ENCODE measurements at regions not wholly inside any gene's neighbourhood (a gene's known extent, or its start where the extent isn't known, plus 50 kb on each side); places are given as distances from the start of the nearest gene placed in this dataset.

DNA sequence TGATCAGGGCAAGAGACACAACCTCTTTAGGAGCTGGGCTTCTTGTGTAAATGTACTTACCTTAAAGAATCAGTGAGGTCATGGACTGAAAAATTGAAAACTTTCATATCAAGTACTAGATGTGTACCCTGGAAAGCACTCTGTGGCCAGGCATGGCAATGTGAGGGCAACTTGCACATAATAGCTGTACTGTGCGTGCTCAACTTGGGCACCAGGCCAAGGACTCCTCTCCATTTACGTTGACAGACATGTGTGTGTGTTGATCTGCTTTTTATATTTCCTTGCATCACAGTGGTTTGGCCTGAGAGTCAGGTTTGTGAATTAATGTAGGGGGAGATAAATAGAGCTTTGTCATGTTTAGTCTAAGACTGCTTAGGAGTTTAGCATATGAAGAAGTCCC lies 669.5 kb upstream of the REG3G start:
- Histone ChIP-seq H4K8ac (ENCODE audit: low read depth, low read length) (no peak overlapping the region), H3K14ac (ENCODE audit: low read length) (no peak overlapping the region), H2BK120ac (ENCODE audit: insufficient read depth, low read length, poor library complexity) (no peak overlapping the region), H3K27me3 (ENCODE audit: insufficient read depth, low read length) (no peaks in the 10 kb centered on the region), H3K4me2 (ENCODE audit: low read length) (no peak overlapping the region), H3K23ac (ENCODE audit: low read length) (no peak overlapping the region), H3K79me1 (ENCODE audit: low read length) (no peaks in the 10 kb centered on the region), H3K9ac (ENCODE audit: low read length) (no peak overlapping the region), H2BK5ac (ENCODE audit: low read depth, low read length, poor library complexity) (no peak overlapping the region), H3K79me2 (ENCODE audit: control insufficient read depth, insufficient read depth, low read length, poor library complexity) (no peaks in the 10 kb centered on the region), H3K27ac (ENCODE audit: low read depth, low read length) (no peak overlapping the region), H4K91ac (ENCODE audit: low read depth, low read length) (no peak overlapping the region), H3K36me3 (ENCODE audit: control insufficient read depth in 1 of 2, insufficient read depth in 2 of 2, low read length in 2 of 2) (no peaks in the 10 kb centered on the region), H3K9me3 (ENCODE audit: insufficient read depth, low read depth, low read length) (no peaks in the 10 kb centered on the region), H3K18ac (ENCODE audit: low read length) (no peak overlapping the region), H3K4me1 (ENCODE audit: control insufficient read depth in 1 of 2, insufficient read depth in 2 of 2, low read length in 2 of 2) (no peaks in the 10 kb centered on the region), H3K4ac (ENCODE audit: low read depth, low read length) (no peak overlapping the region), H4K12ac (ENCODE audit: low read depth, low read length) (no peak overlapping the region), H3K4me3 (ENCODE audit: low read depth, low read length) (no peak overlapping the region), H2AK5ac (ENCODE audit: low read length) (no peak overlapping the region), H2BK12ac (ENCODE audit: low read length) (no peak overlapping the region), H2AFZ (ENCODE audit: insufficient read depth, low read length, poor library complexity) (no peak overlapping the region)
- no peak for DNase-seq
- no CpG with 5 or more reads among the region's 2 CpGs for WGBS (ENCODE audit: extremely low coverage, insufficient coverage, insufficient read length)

DNA sequence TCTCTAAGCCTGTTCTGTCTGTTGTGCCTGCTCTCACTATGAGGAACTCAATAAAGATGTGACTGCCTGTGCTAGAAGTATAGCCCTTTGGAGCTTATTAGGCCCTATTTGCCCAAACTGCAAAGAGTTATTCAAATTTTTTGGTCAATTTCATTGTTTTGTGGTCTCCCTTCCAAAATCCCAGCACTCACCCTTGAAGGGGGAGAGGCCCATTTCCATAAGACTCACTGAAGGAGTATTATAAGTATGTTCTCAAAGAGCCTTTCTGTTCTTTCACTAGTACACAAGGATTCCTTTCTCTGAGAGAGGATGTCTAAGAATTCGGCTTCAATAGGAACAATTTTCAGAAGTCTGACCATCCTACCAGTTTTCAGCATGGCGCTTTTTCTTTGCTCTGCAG lies 641.9 kb upstream of the REG3G start:
- WGBS (ENCODE audit: extremely low coverage, insufficient coverage, insufficient read length), result no CpG with 5 or more reads among the region's 2 CpGs

DNA sequence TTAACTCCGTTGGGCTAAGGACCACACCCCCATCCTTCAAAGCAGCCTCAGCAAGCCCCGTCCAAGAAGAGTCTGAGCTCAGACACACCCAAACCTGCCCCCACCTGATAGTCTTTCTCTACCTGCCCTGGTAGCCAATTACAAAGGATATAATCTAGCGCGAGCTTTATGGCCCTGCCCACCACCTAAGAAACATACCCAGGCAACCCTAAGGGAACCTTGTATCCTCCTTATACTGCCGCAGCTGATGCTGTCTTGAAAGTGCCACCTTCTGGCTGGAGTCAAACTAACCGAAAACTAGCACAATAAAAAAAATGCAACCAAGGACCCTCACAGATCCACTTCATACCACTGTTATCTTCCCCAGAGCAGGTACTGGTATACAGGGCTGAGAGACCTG lies 628.3 kb upstream of the REG3G start:
- no peak overlapping the region for H3K27ac ChIP-seq (ENCODE audit: low read depth, low read length)
- no peak overlapping the region for H3K14ac ChIP-seq (ENCODE audit: low read length)
- H3K18ac ChIP-seq (ENCODE audit: low read length), result no peak overlapping the region
- no peaks in the 10 kb centered on the region for H3K79me1 ChIP-seq (ENCODE audit: low read length)
- no peak overlapping the region for H3K9ac ChIP-seq (ENCODE audit: low read length)
- H3K4me1 ChIP-seq (ENCODE audit: control insufficient read depth in 1 of 2, insufficient read depth in 2 of 2, low read length in 2 of 2), result no peaks in the 10 kb centered on the region
- H2AFZ ChIP-seq (ENCODE audit: insufficient read depth, low read length, poor library complexity), result no peak overlapping the region
- no peak overlapping the region for H3K4me2 ChIP-seq (ENCODE audit: low read length)
- no peaks in the 10 kb centered on the region for H3K9me3 ChIP-seq (ENCODE audit: insufficient read depth, low read depth, low read length)
- no peak overlapping the region for H3K4ac ChIP-seq (ENCODE audit: low read depth, low read length)
- H4K91ac ChIP-seq (ENCODE audit: low read depth, low read length), result no peak overlapping the region
- no CpG with 5 or more reads among the region's 6 CpGs for WGBS (ENCODE audit: extremely low coverage, insufficient coverage, insufficient read length)
- no peak overlapping the region for H2BK120ac ChIP-seq (ENCODE audit: insufficient read depth, low read length, poor library complexity)
- no peak overlapping the region for H2AK5ac ChIP-seq (ENCODE audit: low read length)
- no peak overlapping the region for H4K8ac ChIP-seq (ENCODE audit: low read depth, low read length)
- H3K27me3 ChIP-seq (ENCODE audit: insufficient read depth, low read length), result no peaks in the 10 kb centered on the region
- no peaks in the 10 kb centered on the region for H3K79me2 ChIP-seq (ENCODE audit: control insufficient read depth, insufficient read depth, low read length, poor library complexity)
- H4K12ac ChIP-seq (ENCODE audit: low read depth, low read length), result no peak overlapping the region
- no peak overlapping the region for H3K23ac ChIP-seq (ENCODE audit: low read length)
- H2BK12ac ChIP-seq (ENCODE audit: low read length), result no peak overlapping the region
- no peak overlapping the region for H2BK5ac ChIP-seq (ENCODE audit: low read depth, low read length, poor library complexity)
- H3K4me3 ChIP-seq (ENCODE audit: low read depth, low read length), result no peak overlapping the region
- no peak for DNase-seq
- no peaks in the 10 kb centered on the region for H3K36me3 ChIP-seq (ENCODE audit: control insufficient read depth in 1 of 2, insufficient read depth in 2 of 2, low read length in 2 of 2)

More for the DNA sequence above, 641.9 kb upstream of the REG3G start:
- no peak overlapping the region for H4K12ac ChIP-seq (ENCODE audit: low read depth, low read length)
- H3K4me1 ChIP-seq (ENCODE audit: control insufficient read depth in 1 of 2, insufficient read depth in 2 of 2, low read length in 2 of 2), result no peaks in the 10 kb centered on the region
- no peak overlapping the region for H3K4me3 ChIP-seq (ENCODE audit: low read depth, low read length)
- H4K91ac ChIP-seq (ENCODE audit: low read depth, low read length), result no peak overlapping the region
- no peak overlapping the region for H4K8ac ChIP-seq (ENCODE audit: low read depth, low read length)
- no peak overlapping the region for H3K18ac ChIP-seq (ENCODE audit: low read length)
- H3K4me2 ChIP-seq (ENCODE audit: low read length), result no peak overlapping the region
- H3K27ac ChIP-seq (ENCODE audit: low read depth, low read length), result no peak overlapping the region
- H3K79me1 ChIP-seq (ENCODE audit: low read length), result no peaks in the 10 kb centered on the region
- no peak overlapping the region for H3K14ac ChIP-seq (ENCODE audit: low read length)
- no peaks in the 10 kb centered on the region for H3K9me3 ChIP-seq (ENCODE audit: insufficient read depth, low read depth, low read length)
- no peak overlapping the region for H3K4ac ChIP-seq (ENCODE audit: low read depth, low read length)
- no peak overlapping the region for H2BK120ac ChIP-seq (ENCODE audit: insufficient read depth, low read length, poor library complexity)
- H2BK12ac ChIP-seq (ENCODE audit: low read length), result no peak overlapping the region
- no peak overlapping the region for H3K23ac ChIP-seq (ENCODE audit: low read length)
- no peak for DNase-seq
- H3K79me2 ChIP-seq (ENCODE audit: control insufficient read depth, insufficient read depth, low read length, poor library complexity), result no peaks in the 10 kb centered on the region
- no peak overlapping the region for H3K9ac ChIP-seq (ENCODE audit: low read length)
- no peak overlapping the region for H2BK5ac ChIP-seq (ENCODE audit: low read depth, low read length, poor library complexity)
- no peak overlapping the region for H2AFZ ChIP-seq (ENCODE audit: insufficient read depth, low read length, poor library complexity)
- H2AK5ac ChIP-seq (ENCODE audit: low read length), result no peak overlapping the region
- no peaks in the 10 kb centered on the region for H3K36me3 ChIP-seq (ENCODE audit: control insufficient read depth in 1 of 2, insufficient read depth in 2 of 2, low read length in 2 of 2)
- no peaks in the 10 kb centered on the region for H3K27me3 ChIP-seq (ENCODE audit: insufficient read depth, low read length)

DNA sequence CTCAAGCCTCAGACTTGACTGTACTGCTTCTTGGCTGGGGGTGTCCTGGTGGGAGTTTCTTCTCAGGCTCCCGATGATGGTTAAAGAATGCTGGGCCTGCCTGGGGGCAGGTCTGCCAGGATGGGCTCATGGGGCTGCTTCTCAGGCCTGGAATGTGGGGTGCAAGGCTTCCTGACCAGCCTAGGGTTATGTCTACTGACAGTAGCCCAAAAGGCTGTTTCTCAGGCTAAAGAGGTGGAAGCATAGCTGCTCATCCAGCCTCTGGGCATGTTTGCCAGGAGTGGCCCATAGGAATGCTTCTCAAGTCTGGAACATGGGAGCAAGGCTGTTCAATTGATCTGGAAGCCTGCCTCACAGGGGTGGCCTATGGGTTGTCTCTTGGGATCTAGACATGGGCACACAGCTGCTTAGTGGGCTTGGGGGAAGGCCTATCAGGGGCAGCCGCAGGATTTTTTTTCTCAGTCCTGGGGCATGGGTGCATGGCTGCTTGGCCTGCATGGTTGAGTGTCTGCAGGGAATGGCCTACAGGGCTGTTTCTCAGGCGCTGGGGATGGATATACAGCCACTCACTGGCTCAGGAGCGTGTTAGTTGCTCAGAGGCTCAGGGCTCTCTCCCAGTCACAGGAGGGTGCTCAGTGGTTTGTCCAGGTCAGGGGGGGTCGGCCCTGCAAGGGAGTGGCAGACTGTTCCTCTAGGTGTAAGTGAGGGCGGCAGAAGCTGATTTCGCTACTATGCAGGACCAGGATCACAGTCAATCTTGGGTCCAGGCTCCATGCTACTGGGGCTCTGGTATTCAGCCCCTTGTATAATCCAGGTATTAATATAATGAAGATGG lies 617.3 kb upstream of the REG3G start:
- DNase-seq, result no peak
- no peak overlapping the region for H3K4ac ChIP-seq (ENCODE audit: low read depth, low read length)
- no peak overlapping the region for H3K9ac ChIP-seq (ENCODE audit: low read length)
- H3K79me2 ChIP-seq (ENCODE audit: control insufficient read depth, insufficient read depth, low read length, poor library complexity), result no peaks in the 10 kb centered on the region
- H2AK5ac ChIP-seq (ENCODE audit: low read length), result no peak overlapping the region
- H2BK5ac ChIP-seq (ENCODE audit: low read depth, low read length, poor library complexity), result no peak overlapping the region
- H2BK120ac ChIP-seq (ENCODE audit: insufficient read depth, low read length, poor library complexity), result no peak overlapping the region
- no peak overlapping the region for H3K23ac ChIP-seq (ENCODE audit: low read length)
- H2AFZ ChIP-seq (ENCODE audit: insufficient read depth, low read length, poor library complexity), result no peak overlapping the region
- no peak overlapping the region for H3K4me3 ChIP-seq (ENCODE audit: low read depth, low read length)
- no peaks in the 10 kb centered on the region for H3K36me3 ChIP-seq (ENCODE audit: control insufficient read depth in 1 of 2, insufficient read depth in 2 of 2, low read length in 2 of 2)
- no peak overlapping the region for H3K4me2 ChIP-seq (ENCODE audit: low read length)
- H4K12ac ChIP-seq (ENCODE audit: low read depth, low read length), result no peak overlapping the region
- H3K79me1 ChIP-seq (ENCODE audit: low read length), result no peaks in the 10 kb centered on the region
- no peak overlapping the region for H4K91ac ChIP-seq (ENCODE audit: low read depth, low read length)
- no peaks in the 10 kb centered on the region for H3K9me3 ChIP-seq (ENCODE audit: insufficient read depth, low read depth, low read length)
- no peak overlapping the region for H4K8ac ChIP-seq (ENCODE audit: low read depth, low read length)
- H3K14ac ChIP-seq (ENCODE audit: low read length), result no peak overlapping the region
- H3K18ac ChIP-seq (ENCODE audit: low read length), result no peak overlapping the region
- H3K27me3 ChIP-seq (ENCODE audit: insufficient read depth, low read length), result no peaks in the 10 kb centered on the region
- no peaks in the 10 kb centered on the region for H3K4me1 ChIP-seq (ENCODE audit: control insufficient read depth in 1 of 2, insufficient read depth in 2 of 2, low read length in 2 of 2)
- WGBS (ENCODE audit: extremely low coverage, insufficient coverage, insufficient read length), result no CpG with 5 or more reads among the region's 7 CpGs
- no peak overlapping the region for H2BK12ac ChIP-seq (ENCODE audit: low read length)
- H3K27ac ChIP-seq (ENCODE audit: low read depth, low read length), result no peak overlapping the region

All from trophoblast cell (in vitro differentiated cells and primary cell).